K562 (cell line): ENCODE measurements at regions not wholly inside any gene's neighbourhood (a gene's known extent, or its start where the extent isn't known, plus 50 kb on each side); places are given as distances from the start of the nearest gene placed in this dataset.

ENCODE experiments used
- ELF1 ChIP-seq: fragments of 200-800 bp; sonication (Bioruptor generic); IDR thresholded peaks from 2 replicates; pipeline ENCODE4 v1.6.1; 2016; ENCODE audit warnings: missing genetic modification characterization, missing compliant biosample characterization
- NFATC3 ChIP-seq: fragments of 450-650 bp; IDR thresholded peaks from 2 replicates; pipeline ENCODE4 v1.6.1; 2017; ENCODE audit warnings: mild to moderate bottlenecking
- SRSF3 ChIP-seq: fragments of 200-400 bp; formaldehyde crosslinking; IDR thresholded peaks from 2 replicates; pipeline ENCODE4 v1.6.1; 2016; ENCODE audit warnings: mild to moderate bottlenecking, low read length, moderate library complexity; ENCODE audit not compliant: insufficient read depth
- XRCC5 ChIP-seq: fragments of 200-400 bp; formaldehyde crosslinking; IDR thresholded peaks from 2 replicates; pipeline ENCODE4 v1.6.1; 2017; ENCODE audit warnings: low read depth, mild to moderate bottlenecking, low read length
- TF ChIP-seq, protein P1 (sequence below), 3 experiments: IDR thresholded peaks in 2 of 3; conservative IDR thresholded peaks in 1 of 3; 2 replicates each; pipeline ENCODE4 v1.5.1; 2011 to 2012; ENCODE audit warnings: low read length in 3 of 3, mild to moderate bottlenecking in 3 of 3, control low read depth in 2 of 3, improper control_type of control experiment in 1 of 3, inconsistent platforms in 1 of 3, low read depth in 1 of 3, mixed read lengths in 1 of 3, moderate library complexity in 1 of 3; ENCODE audit not compliant: insufficient read depth in 2 of 3

DNA sequence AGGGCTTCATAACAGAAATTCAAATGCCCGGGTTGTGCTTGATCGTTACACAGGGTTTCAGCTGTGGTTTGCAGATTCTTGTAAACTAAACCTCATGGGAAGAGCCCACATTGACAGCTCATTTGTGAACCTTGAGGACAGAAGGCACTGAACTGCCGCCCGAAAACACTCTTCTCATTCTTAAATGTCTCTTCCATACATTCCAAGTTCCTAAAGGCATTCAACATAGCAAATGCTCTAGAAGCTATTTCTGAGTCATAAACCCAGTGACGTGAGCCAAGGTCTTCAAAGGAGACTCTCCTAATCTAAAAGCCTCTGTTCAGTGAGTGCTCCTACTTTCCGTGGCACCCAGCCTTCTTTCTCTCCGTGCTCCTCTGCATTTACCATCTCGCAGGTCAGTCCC lies 737.8 kb upstream of the FRG1 start:
- TF ChIP-seq ELF1 (tag) (no peak), XRCC5 (no peak), NFATC3 (no peak), SRSF3 (no peak)
- TF ChIP-seq, protein P1, sequence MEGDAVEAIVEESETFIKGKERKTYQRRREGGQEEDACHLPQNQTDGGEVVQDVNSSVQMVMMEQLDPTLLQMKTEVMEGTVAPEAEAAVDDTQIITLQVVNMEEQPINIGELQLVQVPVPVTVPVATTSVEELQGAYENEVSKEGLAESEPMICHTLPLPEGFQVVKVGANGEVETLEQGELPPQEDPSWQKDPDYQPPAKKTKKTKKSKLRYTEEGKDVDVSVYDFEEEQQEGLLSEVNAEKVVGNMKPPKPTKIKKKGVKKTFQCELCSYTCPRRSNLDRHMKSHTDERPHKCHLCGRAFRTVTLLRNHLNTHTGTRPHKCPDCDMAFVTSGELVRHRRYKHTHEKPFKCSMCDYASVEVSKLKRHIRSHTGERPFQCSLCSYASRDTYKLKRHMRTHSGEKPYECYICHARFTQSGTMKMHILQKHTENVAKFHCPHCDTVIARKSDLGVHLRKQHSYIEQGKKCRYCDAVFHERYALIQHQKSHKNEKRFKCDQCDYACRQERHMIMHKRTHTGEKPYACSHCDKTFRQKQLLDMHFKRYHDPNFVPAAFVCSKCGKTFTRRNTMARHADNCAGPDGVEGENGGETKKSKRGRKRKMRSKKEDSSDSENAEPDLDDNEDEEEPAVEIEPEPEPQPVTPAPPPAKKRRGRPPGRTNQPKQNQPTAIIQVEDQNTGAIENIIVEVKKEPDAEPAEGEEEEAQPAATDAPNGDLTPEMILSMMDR (IDR thresholded peaks at IDR 0.05 in 2 of 3, conservative IDR thresholded peaks at IDR 0.05 in 1 of 3; ENCODE audit: insufficient read depth in 2 of 3, low read depth in 1 of 3, low read length in 3 of 3), result no peak
